Stomach (tissue), 8 donors: ENCODE measurements at regions not wholly inside any gene's neighbourhood (a gene's known extent, or its start where the extent isn't known, plus 50 kb on each side); places are given as distances from the start of the nearest gene placed in this dataset.

ENCODE experiments used
- DNase-seq, 2 donors: peaks; one replicate each; pipeline versions ENCODE4 v3.0.0 to v3.0.0-alpha.2; 2013 to 2019
- H3K27ac ChIP-seq, 5 donors: fragments of 200-600 bp in 4 of 5; sonication (generic) in 4 of 5; one replicate each; pipeline ENCODE4 v1.5.1; 2013 to 2019; ENCODE audit warnings: mild to moderate bottlenecking in 1 of 5, moderate library complexity in 1 of 5
- H3K27me3 ChIP-seq, 3 donors: fragments of 200-600 bp; sonication (generic); one replicate each; pipeline ENCODE4 v1.5.1; 2017 to 2019; ENCODE audit warnings: mixed run types in 1 of 3
- H3K36me3 ChIP-seq, 4 donors: fragments of 200-600 bp; sonication (generic); 1 replicate in 3 of 4; 2 replicates in 1 of 4; pipeline ENCODE4 v1.5.1; 2016 to 2019
- H3K4me1 ChIP-seq, 4 donors: fragments of 200-600 bp; sonication (generic); one replicate each; pipeline ENCODE4 v1.5.1; 2016 to 2019
- H3K4me3 ChIP-seq, 4 donors: fragments of 200-600 bp; sonication (generic) in 3 of 4; one replicate each; pipeline ENCODE4 v1.5.1; 2016 to 2019; ENCODE audit warnings: mild to moderate bottlenecking in 1 of 4
- H3K9me3 ChIP-seq, 4 donors: fragments of 200-600 bp; sonication (generic); one replicate each; pipeline ENCODE4 v1.5.1; 2016 to 2019
- EP300 ChIP-seq: sonication (generic); formaldehyde crosslinking; IDR thresholded peaks from one replicate; pipeline ENCODE4 v1.6.1; 2017; ENCODE audit warnings: antibody characterized with exemption
- POLR2A ChIP-seq, 4 donors: fragments of 450-650 bp; IDR thresholded peaks; one replicate each; pipeline ENCODE4 v1.6.1; 2016; ENCODE audit warnings: antibody characterized with exemption in 4 of 4, control low read depth in 2 of 4, mild to moderate bottlenecking in 1 of 4, moderate library complexity in 1 of 4
- POLR2AphosphoS5 ChIP-seq, 3 donors: sonication (generic); formaldehyde crosslinking; IDR thresholded peaks; one replicate each; pipeline ENCODE4 v1.6.1; 2016; ENCODE audit warnings: antibody characterized with exemption in 3 of 3
- WGBS, 5 donors: extraction: QIAGEN DNeasy Blood & Tissue Kit in 3 of 5; methylation state at CpG; one replicate each; pipeline versions ENCODE4 v1.1.5 to v1.1.7; 2013 to 2018; 5-methylcytosine and 5-hydroxymethylcytosine counted together
- intact Hi-C: fragments of 100-400 bp; cut with DNase I; formaldehyde crosslinking; loops from one replicate; pipeline ENCODE4 v1.15.1; 2023; ENCODE audit warnings: low total_unique reads
- TF ChIP-seq, protein P1 (sequence below), 7 experiments: fragments of 450-650 bp in 4 of 7; fragments of 200-600 bp in 3 of 7; sonication (generic) in 3 of 7; IDR thresholded peaks; one replicate each; pipeline ENCODE4 v1.5.1; 2016 to 2019; ENCODE audit warnings: antibody characterized with exemption in 7 of 7, control low read depth in 2 of 7, mild to moderate bottlenecking in 1 of 7
- donor health status: healthy with polysubstance abuse.
- donor health status: Bipolar disorder and iron deficiency.
- donor health status: healthy.

DNA sequence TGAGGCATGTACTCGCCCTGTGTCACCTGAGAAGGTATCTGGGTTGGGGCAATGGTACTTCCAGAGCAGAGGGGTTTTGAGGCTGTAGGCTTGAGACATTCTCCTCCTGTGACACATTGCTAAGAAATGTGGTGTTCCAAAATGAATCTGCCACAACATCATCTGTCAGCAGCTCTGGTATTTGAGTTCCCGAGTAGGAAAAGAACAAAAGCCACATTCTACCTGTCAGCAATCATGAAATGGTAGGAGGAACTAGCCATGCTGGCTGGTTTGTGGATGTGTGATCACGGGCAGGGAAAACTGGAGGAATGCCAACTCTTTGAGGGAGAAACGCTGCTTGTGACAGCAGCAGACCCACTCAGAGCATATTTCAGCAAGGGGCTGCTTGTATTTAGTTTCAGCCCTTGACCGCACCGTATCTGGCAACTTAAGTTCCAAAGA, 579.4 kb upstream of the TBL1XR1 start:
- TF ChIP-seq, protein P1, sequence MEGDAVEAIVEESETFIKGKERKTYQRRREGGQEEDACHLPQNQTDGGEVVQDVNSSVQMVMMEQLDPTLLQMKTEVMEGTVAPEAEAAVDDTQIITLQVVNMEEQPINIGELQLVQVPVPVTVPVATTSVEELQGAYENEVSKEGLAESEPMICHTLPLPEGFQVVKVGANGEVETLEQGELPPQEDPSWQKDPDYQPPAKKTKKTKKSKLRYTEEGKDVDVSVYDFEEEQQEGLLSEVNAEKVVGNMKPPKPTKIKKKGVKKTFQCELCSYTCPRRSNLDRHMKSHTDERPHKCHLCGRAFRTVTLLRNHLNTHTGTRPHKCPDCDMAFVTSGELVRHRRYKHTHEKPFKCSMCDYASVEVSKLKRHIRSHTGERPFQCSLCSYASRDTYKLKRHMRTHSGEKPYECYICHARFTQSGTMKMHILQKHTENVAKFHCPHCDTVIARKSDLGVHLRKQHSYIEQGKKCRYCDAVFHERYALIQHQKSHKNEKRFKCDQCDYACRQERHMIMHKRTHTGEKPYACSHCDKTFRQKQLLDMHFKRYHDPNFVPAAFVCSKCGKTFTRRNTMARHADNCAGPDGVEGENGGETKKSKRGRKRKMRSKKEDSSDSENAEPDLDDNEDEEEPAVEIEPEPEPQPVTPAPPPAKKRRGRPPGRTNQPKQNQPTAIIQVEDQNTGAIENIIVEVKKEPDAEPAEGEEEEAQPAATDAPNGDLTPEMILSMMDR (IDR thresholded peaks at IDR 0.05): no peak
- TF ChIP-seq POLR2AphosphoS5 (IDR thresholded peaks at IDR 0.05) (no peak), POLR2A (IDR thresholded peaks at IDR 0.05) (no peak), EP300 (no peak)
- WGBS, 5 donors: 54 to 61% (median 58%) methylated on average over 6 of the region's 6 CpGs
- H3K4me3 ChIP-seq: no peak overlapping the region
- H3K36me3 ChIP-seq: no peaks in the 10 kb centered on the region
- no peaks in the 10 kb centered on the region for H3K9me3 ChIP-seq
- DNase-seq: peak in 1 of 2 donors; percentile 69
- no peak overlapping the region for H3K27ac ChIP-seq
- peaks cover 0 to 45% (median 11%) of the 10 kb centered on the region in 4 donors for H3K4me1 ChIP-seq
- no peaks in the 10 kb centered on the region for H3K27me3 ChIP-seq
- intact Hi-C loops: no loop called here

DNA sequence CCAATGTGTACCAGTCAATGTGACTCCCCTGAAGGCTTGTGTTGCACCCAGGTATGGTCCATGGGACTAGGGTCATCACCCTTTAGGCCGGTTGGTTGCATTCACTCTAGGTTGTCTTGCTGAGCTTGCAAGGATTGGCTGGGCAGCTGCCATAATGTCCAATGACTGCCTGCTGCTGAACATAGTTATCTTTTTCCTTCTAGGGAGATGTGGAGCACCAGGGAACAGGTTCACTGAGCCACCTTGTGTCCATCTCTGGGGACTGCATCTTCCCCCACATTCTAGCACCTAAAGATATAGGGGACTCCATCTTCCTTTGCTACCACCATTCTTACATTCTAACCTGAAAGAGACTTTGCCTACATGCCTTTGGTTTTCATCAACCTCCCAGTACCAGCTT, 580.4 kb upstream of the TBL1XR1 start:
- peak; percentile 70 to 75 for DNase-seq
- TF ChIP-seq, protein P1 (IDR thresholded peaks at IDR 0.05): peak in 5 of 7 experiments; percentile 53 to 85 (median 69)
- no peak for TF ChIP-seq EP300
- no peak for TF ChIP-seq POLR2A (IDR thresholded peaks at IDR 0.05)
- TF ChIP-seq POLR2AphosphoS5 (IDR thresholded peaks at IDR 0.05): no peak
- Histone ChIP-seq H3K4me1 (peaks cover 0 to 48% (median 19%) of the 10 kb centered on the region in 4 donors), H3K4me3 (no peak overlapping the region), H3K36me3 (no peaks in the 10 kb centered on the region), H3K9me3 (no peaks in the 10 kb centered on the region), H3K27ac (no peak overlapping the region), H3K27me3 (no peaks in the 10 kb centered on the region)
- intact Hi-C loops: no loop called here
- 32 to 75% (median 38%) methylated on average over 1 of the region's 1 CpG for WGBS, 5 donors

DNA sequence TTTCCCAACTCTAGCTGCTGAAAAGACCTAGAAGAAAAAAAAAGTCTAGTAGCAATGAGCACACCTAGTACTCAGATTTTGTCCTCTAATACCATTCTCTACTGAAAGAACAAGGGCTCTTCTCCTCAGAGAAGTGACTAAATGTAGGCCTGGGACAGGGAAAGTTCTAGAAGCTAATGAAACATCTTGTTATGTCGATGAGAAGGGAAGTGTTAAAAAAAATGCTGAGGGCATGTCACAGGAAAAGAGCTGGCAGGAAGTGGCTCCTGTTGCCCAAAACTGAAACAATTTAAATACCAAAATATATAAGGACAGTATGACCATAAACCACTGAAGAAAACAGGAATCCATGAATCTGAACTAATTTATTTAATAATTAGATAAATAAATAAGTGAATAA, 581.4 kb upstream of the TBL1XR1 start:
- Histone ChIP-seq H3K4me1 (peaks cover 0 to 48% (median 19%) of the 10 kb centered on the region in 4 donors), H3K27ac (no peak overlapping the region), H3K27me3 (no peaks in the 10 kb centered on the region), H3K4me3 (no peak overlapping the region), H3K36me3 (no peaks in the 10 kb centered on the region), H3K9me3 (no peaks in the 10 kb centered on the region)
- 48 to 76% (median 63%) methylated on average over 1 of the region's 1 CpG for WGBS, 5 donors
- no peak for TF ChIP-seq POLR2A (IDR thresholded peaks at IDR 0.05)
- TF ChIP-seq, protein P1 (IDR thresholded peaks at IDR 0.05): no peak
- TF ChIP-seq POLR2AphosphoS5 (IDR thresholded peaks at IDR 0.05): no peak
- TF ChIP-seq EP300: no peak
- intact Hi-C loops: no loop called here
- DNase-seq: no peak

DNA sequence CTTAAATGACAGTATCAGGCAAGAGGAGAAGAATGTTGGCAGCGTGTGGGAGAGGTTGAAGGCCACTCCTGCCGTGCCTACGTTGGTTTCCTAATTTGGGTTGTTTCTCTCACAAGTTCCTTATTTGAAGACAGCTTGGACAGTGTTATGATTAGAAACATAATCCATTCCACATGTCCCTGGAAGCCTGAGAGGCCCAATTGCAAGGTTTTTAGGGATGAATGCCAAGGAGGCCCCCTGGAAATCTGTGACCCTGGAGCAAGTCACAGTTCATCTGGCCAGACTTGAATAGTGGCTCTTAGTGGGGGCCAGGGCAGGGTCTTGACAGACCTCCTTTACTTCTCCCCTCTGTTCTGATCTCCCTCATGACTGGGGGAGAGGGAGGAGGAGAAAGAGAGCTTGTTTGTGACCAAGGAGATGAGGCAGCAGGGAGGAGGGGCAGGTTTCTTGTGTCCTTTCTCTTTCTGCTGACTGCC, 584.4 kb upstream of the TBL1XR1 start:
- no peaks in the 10 kb centered on the region for H3K27me3 ChIP-seq
- H3K4me1 ChIP-seq: peaks cover 0 to 45% (median 19%) of the 10 kb centered on the region in 4 donors
- H3K27ac ChIP-seq: peak overlapping the region in 4 of 5 donors; percentile 62 to 74 (median 66)
- peak in 1 of 2 donors; percentile 78 for DNase-seq
- no peaks in the 10 kb centered on the region for H3K9me3 ChIP-seq
- peak in 2 of 3 donors; percentile 9 to 28 for TF ChIP-seq POLR2AphosphoS5 (IDR thresholded peaks at IDR 0.05)
- no peak for TF ChIP-seq POLR2A (IDR thresholded peaks at IDR 0.05)
- TF ChIP-seq EP300: no peak
- TF ChIP-seq, protein P1 (IDR thresholded peaks at IDR 0.05): no peak
- H3K36me3 ChIP-seq: no peaks in the 10 kb centered on the region
- H3K4me3 ChIP-seq: no peak overlapping the region
- intact Hi-C loops: no loop called here
- 47 to 78% (median 59%) methylated on average over 3 of the region's 3 CpGs for WGBS, 5 donors
